HG03139 (cell line): ENCODE measurements at regions not wholly inside any gene's neighbourhood (a gene's known extent, or its start where the extent isn't known, plus 50 kb on each side); places are given as distances from the start of the nearest gene placed in this dataset.

Source experiments
- ATAC-seq: cut with Tn5 transposase; IDR thresholded peaks from one replicate; pipeline ENCODE4 v1.9.1; 2021; ENCODE audit not compliant: unreplicated experiment

DNA sequence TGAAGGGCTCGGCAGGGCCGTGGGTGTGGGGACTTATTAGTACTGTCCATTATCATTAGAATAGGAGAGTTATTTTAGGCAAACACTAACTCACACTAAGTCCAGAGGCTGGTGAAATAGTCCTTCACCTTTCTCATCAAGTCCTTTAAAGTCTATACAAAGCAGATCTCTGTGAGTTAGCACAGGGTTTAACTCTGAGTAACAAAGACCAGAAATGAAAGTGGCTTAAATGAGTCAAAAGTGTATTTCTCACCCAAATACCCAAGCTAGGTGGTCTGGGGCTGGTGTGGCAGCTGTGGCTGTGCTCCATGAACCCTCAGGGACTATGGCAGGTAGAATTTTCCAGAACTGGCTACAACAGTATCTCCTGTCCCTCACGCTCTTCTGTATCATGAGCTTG lies 263.2 kb downstream of the BCOR start:
- ATAC-seq, result no peak

- no peak for ATAC-seq
Observed at GRCh38 chrX:39835241-39835640, 262.5 kb downstream of the BCOR start.

- ATAC-seq, result no peak
Observed at GRCh38 chrX:39835776-39836175, 262.0 kb downstream of the BCOR start.

DNA sequence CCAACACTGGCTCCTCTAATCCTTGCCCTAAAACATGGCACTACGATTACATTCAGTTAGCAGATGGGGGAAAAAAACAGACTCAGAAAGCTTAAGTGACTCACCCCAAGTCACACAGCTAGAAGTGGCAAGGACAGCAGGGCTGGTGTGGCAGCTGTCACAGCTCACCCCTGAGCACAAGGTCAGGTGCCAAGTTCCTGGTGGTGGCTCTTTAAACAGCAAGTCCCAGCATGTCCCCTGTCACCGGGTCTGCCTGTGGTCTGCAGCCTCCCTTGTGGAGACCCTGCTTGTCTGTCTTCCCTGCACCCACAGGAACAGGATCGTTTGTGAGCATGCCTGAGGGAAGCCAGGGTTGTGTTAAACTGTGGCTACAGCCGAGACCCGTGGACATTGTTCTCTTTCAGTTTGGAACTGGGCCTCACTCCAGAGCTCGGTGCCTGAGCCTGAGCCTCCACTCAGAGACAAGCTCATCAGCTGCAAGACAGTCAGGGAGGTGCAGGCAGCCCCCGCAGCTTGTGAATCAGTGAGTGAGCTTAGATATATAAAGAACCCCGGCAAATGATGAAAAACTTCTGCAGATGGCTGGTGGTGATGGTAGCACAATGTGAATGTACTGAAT lies 260.8 kb downstream of the BCOR start:
- no peak for ATAC-seq

- no peak for ATAC-seq
Observed at GRCh38 chrX:39837688-39838087, 260.1 kb downstream of the BCOR start.

DNA sequence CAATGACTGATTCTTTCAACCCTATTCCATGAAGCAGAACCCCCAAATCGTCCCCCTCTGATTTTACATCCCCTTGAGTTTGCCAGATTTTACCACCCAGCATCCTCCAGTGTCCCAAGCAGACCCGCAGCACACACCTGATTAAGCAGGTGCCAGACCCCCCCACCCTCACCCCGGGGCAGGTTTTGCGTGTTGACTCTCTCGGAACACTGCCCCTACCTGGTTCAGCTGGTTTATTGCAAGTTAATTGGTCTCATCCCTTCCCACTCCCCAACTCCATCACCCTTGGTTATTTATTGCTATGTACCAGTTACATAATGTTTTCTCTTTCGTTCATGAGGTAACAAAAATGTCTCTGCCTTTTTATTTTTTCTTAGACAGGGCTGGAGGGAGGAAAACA lies 258.4 kb downstream of the BCOR start:
- no peak for ATAC-seq

GRCh38 chrX:39840133-39840532 lies 257.6 kb downstream of the BCOR start:
- ATAC-seq, result no peak

DNA sequence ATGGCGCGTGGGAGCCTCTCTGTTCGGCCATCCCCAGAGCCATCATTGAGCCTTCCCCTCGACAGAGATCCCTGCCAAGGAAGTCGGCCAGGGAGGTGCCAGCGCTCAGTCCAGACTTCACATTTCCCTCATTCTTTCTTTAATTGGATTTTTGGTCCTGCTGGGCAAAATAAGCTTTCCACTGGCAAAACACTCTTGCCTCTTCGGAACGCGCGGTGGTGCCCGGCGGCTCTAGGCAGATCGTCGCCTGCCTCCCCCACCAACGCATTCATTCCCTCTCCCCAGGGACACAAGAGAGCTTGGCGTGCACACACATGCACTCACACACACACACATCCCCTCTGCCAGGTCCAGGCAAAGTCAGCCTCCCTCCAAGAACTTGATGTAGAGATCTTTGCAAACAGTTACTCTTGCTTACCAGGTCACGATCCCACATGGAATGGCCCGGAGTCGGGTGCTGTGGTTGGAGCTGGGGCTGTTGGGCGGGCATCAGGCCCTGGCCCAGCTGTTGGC lies 257.1 kb downstream of the BCOR start:
- ATAC-seq, result no peak

DNA sequence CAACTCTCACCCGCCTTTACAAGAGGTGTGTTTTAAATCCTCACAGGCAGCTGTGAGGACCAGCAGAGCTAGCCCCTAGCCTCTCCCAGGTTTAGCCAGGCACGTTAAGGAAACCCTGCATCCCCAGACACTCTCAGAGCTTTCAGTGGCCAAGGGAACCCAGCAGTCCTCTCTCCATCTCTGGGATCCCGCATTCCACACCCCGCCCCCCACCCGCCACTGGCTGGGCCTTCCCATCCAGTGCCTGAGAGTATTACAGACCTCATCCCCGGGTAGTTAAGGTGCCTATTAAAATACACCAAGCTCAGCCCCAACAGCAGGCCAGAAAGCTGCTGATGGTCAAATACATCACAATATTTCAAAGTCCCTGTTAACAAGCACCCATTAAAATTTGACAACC lies 256.2 kb downstream of the BCOR start:
- ATAC-seq, result no peak

- ATAC-seq, result no peak
Observed at GRCh38 chrX:39842281-39842973, 255.3 kb downstream of the BCOR start.

- ATAC-seq, result no peak
Observed at GRCh38 chrX:39843318-39843717, 254.4 kb downstream of the BCOR start.

DNA sequence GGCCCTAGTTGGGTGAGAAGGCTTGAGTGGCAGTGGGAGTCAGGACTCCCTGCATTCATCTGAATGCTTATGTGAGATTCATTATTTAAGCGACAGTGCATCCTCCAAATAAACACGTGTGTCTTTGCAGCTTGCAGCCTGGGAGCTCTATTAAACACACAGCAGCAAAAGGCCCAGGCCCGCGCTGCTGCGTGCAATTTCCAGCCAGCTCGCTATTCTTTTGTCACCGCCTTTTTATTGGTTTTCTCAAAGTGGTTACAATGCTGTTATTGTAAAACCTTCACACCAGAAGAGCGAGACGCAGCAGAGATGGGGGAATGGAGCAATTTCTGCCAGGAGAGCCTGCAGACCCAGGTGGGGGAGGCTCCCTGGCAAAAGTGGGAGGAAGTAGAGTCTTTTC lies 252.5 kb downstream of the BCOR start:
- no peak for ATAC-seq

DNA sequence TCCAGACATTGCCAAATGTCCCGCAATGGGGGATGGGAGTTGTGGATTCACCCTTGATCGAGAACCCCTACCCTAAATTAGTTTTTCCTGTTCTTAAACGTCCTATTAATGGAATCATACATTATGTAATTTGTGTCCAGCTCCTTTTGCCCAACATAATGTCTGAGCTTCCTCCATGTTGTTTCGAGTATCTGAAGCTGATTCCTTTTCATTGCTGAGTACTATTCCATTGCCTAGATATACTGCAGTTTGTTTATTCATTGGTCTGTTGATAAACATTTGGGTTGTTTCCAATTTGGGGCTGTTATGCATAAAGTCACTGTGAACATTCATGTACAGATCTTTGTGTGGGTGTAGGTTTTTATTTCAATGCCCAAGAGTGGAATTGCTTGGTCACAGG lies 251.3 kb downstream of the BCOR start:
- ATAC-seq, result no peak

DNA sequence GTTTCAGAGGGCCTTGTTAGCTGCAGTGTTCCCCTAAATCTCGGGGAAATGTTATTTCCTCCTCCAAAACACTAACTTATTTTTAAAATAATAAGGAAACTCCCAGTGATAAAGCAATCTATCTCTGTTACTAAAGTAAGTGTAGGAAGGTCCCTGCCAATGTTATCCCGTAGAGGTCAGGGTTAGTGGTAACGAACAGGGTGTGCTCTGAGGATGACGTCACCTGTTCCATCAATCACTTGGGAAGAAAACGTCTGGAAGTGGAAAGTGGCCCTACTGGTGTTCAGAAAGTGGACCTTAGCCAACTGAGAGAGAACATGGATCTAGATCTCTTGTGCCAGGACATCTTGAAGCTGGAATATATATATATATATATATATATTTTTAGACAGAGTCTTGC lies 249.5 kb downstream of the BCOR start:
- no peak for ATAC-seq

- ATAC-seq, result no peak
Observed at GRCh38 chrX:39848900-39849299, 248.9 kb downstream of the BCOR start.

DNA sequence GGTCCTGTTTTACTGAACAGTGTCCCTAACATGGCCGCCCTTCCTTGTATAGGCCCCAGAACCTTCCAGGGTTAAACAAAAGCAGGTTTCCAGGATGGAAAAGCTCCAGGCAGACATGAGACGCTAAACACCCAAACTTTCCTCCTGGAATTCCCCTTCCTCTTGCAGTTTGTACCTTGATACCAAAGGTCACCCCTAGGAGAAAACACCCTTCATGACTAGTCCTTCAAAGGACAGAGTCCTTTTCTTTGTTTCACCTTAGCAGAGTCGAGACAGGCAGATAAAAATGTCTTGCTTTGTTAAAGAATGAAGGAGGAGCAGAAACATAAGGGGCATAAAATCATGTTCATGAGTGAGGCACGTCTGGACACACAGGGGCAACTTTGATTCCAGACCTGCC lies 247.5 kb downstream of the BCOR start:
- no peak for ATAC-seq

GRCh38 chrX:39850630-39851152 lies 247.1 kb downstream of the BCOR start:
- ATAC-seq, result no peak

- no peak for ATAC-seq
Observed at GRCh38 chrX:39851745-39852455, 245.9 kb downstream of the BCOR start.

- ATAC-seq, result no peak
Observed at GRCh38 chrX:39852491-39852890, 245.3 kb downstream of the BCOR start.

DNA sequence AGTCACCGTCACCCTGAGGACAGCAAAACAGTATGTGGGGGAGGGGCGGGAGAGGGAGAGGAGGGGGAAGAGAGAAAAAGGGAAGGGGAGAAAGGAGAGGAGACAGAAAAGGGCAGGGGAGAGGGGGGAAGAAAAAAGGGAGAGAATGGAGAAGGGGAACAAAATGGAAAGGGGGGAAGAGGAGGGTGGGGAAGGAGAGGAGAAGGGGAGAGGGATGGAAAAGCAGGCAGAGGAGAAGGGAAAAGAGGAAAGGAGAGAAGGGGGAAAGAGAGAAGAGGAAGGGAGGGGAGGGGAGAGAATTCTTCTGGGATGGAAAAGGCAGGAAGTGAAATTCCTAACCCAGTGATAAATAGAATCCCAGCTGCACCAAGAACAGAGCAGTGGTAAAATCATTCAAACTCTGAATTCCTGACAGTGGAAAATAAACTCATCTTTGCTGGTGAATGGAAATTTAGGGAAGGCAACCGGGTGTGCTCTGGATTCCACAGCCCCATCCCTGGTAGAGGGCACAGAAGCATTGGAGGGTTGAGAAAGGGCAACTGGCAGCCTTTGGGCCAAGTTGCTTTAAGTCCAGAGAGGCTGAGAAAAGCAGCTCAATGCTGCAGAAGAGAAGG lies 244.2 kb downstream of the BCOR start:
- no peak for ATAC-seq
